ENCODE measurements at regions not wholly inside any gene's neighbourhood (a gene's known extent, or its start where the extent isn't known, plus 50 kb on each side); places are given as distances from the start of the nearest gene placed in this dataset.

- Histone ChIP-seq H3K27me3 (replicated peaks; ENCODE audit: control insufficient read depth, insufficient read depth, low read length) (no peaks in the 10 kb centered on the region), H3K4me3 (ENCODE audit: low read depth, low read length) (no peak overlapping the region), H3K4me1 (no peaks in the 10 kb centered on the region), H3K9me3 (no peaks in the 10 kb centered on the region), H3K36me3 (ENCODE audit: control insufficient read depth, insufficient read depth, low read length) (no peaks in the 10 kb centered on the region)
- POLR2A ChIA-PET = no interaction called here
- H3K27me3 Mint-ChIP-seq (ENCODE audit: insufficient read depth, unreplicated experiment) = no peaks in the 10 kb centered on the region
- TF ChIP-seq CTCF (IDR thresholded peaks at IDR 0.05; ENCODE audit: insufficient read depth in 1 of 2, low read depth in 1 of 2, low read length in 1 of 2, severe bottlenecking in 1 of 2, unreplicated experiment in 1 of 2) = no peak
- CTCF ChIA-PET = no interaction called here
- H3K27ac Mint-ChIP-seq (ENCODE audit: unreplicated experiment) = no peak overlapping the region
- no peak overlapping the region for H3K4me3 Mint-ChIP-seq (ENCODE audit: unreplicated experiment)
- no peaks in the 10 kb centered on the region for H3K4me1 Mint-ChIP-seq (ENCODE audit: low read depth, unreplicated experiment)
- intact Hi-C loops (cut with micrococcal nuclease; ENCODE audit: unreplicated experiment) = no loop called here
- H3K9me3 Mint-ChIP-seq (ENCODE audit: unreplicated experiment) = no peaks in the 10 kb centered on the region
- H3K36me3 Mint-ChIP-seq (ENCODE audit: insufficient read depth, unreplicated experiment) = no peaks in the 10 kb centered on the region
- DNase-seq = no peak
- no TSS peak for BruUV-seq (replicated peaks)
Observed at GRCh38 chr9:18012170-18012569, 433.3 kb downstream of the SH3GL2 start.

GRCh38 chr9:18014556-18014955 is 435.7 kb downstream of the SH3GL2 start:
- no peaks in the 10 kb centered on the region for H3K9me3 ChIP-seq
- H3K27ac Mint-ChIP-seq (ENCODE audit: unreplicated experiment) = no peak overlapping the region
- H3K4me1 ChIP-seq = 0 out of 2 replicates have a peak, but pooled peaks cover 7% of the 10 kb centered on the region
- H3K27me3 Mint-ChIP-seq (ENCODE audit: insufficient read depth, unreplicated experiment) = no peaks in the 10 kb centered on the region
- ChIA-PET CTCF (no interaction called here), POLR2A (no interaction called here)
- no peaks in the 10 kb centered on the region for H3K36me3 ChIP-seq (ENCODE audit: control insufficient read depth, insufficient read depth, low read length)
- H3K4me3 ChIP-seq (ENCODE audit: low read depth, low read length) = no peak overlapping the region
- H3K9me3 Mint-ChIP-seq (ENCODE audit: unreplicated experiment) = no peaks in the 10 kb centered on the region
- no peak for DNase-seq
- H3K27me3 ChIP-seq (replicated peaks; ENCODE audit: control insufficient read depth, insufficient read depth, low read length) = no peaks in the 10 kb centered on the region
- no peak for TF ChIP-seq CTCF (IDR thresholded peaks at IDR 0.05; ENCODE audit: insufficient read depth in 1 of 2, low read depth in 1 of 2, low read length in 1 of 2, severe bottlenecking in 1 of 2, unreplicated experiment in 1 of 2)
- H3K4me3 Mint-ChIP-seq (ENCODE audit: unreplicated experiment) = no peak overlapping the region
- H3K36me3 Mint-ChIP-seq (ENCODE audit: insufficient read depth, unreplicated experiment) = no peaks in the 10 kb centered on the region
- intact Hi-C loops (cut with micrococcal nuclease; ENCODE audit: unreplicated experiment) = no loop called here
- H3K4me1 Mint-ChIP-seq (ENCODE audit: low read depth, unreplicated experiment) = no peaks in the 10 kb centered on the region
- BruUV-seq (replicated peaks) = no TSS peak

GRCh38 chr9:18015116-18015515 is 436.2 kb downstream of the SH3GL2 start:
- Mint-ChIP-seq H3K27me3 (ENCODE audit: insufficient read depth, unreplicated experiment) (no peaks in the 10 kb centered on the region), H3K36me3 (ENCODE audit: insufficient read depth, unreplicated experiment) (no peaks in the 10 kb centered on the region), H3K4me3 (ENCODE audit: unreplicated experiment) (no peak overlapping the region), H3K27ac (ENCODE audit: unreplicated experiment) (no peak overlapping the region), H3K4me1 (ENCODE audit: low read depth, unreplicated experiment) (no peaks in the 10 kb centered on the region), H3K9me3 (ENCODE audit: unreplicated experiment) (no peaks in the 10 kb centered on the region)
- Histone ChIP-seq H3K27me3 (replicated peaks; ENCODE audit: control insufficient read depth, insufficient read depth, low read length) (no peaks in the 10 kb centered on the region), H3K9me3 (no peaks in the 10 kb centered on the region), H3K4me3 (ENCODE audit: low read depth, low read length) (no peak overlapping the region), H3K36me3 (ENCODE audit: control insufficient read depth, insufficient read depth, low read length) (no peaks in the 10 kb centered on the region), H3K4me1 (0 out of 2 replicates have a peak, but pooled peaks cover 7% of the 10 kb centered on the region)
- ChIA-PET CTCF (interaction anchor here (1.4 kb wide), 1 partner anchor 198 kb away, joined by 5 read pairs; no protein-coding TSS in a partner anchor), POLR2A (no interaction called here)
- intact Hi-C loops (cut with micrococcal nuclease; ENCODE audit: unreplicated experiment) = loop anchor here (5.0 kb wide), 1 partner anchor 192 kb away; no protein-coding TSS in a partner anchor
- BruUV-seq (replicated peaks) = no TSS peak
- DNase-seq = no peak
- TF ChIP-seq CTCF (IDR thresholded peaks at IDR 0.05; ENCODE audit: insufficient read depth in 1 of 2, low read depth in 1 of 2, low read length in 1 of 2, severe bottlenecking in 1 of 2, unreplicated experiment in 1 of 2) = no peak
